Left lung (tissue), 4 donors: ENCODE measurements at regions not wholly inside any gene's neighbourhood (a gene's known extent, or its start where the extent isn't known, plus 50 kb on each side); places are given as distances from the start of the nearest gene placed in this dataset.

ENCODE experiments used
- ATAC-seq: fragments of 200-7000 bp; cut with Tn5 transposase; one replicate; pipeline ENCODE4 v1.9.1; 2020; ENCODE audit warnings: moderate library complexity
- DNase-seq, 4 donors: peaks; one replicate each; pipeline ENCODE4 v3.0.0-alpha.2; 2013 to 2020
- H3K27ac ChIP-seq, 2 donors: fragments of 200-600 bp; sonication (generic) in 1 of 2; one replicate each; pipeline versions ENCODE4 v1.5.0 to v1.8.0; 2020 to 2021
- H3K27me3 ChIP-seq, 2 donors: fragments of 200-600 bp; sonication (generic) in 1 of 2; one replicate each; pipeline versions ENCODE4 v1.5.0 to v1.8.0; 2020 to 2021
- H3K36me3 ChIP-seq, 2 donors: fragments of 200-600 bp; sonication (generic) in 1 of 2; one replicate each; pipeline versions ENCODE4 v1.5.0 to v1.8.0; 2020 to 2021
- H3K4me1 ChIP-seq, 2 donors: fragments of 200-600 bp; one replicate each; pipeline ENCODE4 v1.8.0; 2021
- H3K4me3 ChIP-seq, 2 donors: fragments of 200-600 bp; sonication (generic) in 1 of 2; one replicate each; pipeline versions ENCODE4 v1.5.0 to v1.8.0; 2020 to 2021; ENCODE audit warnings: mild to moderate bottlenecking in 1 of 2
- H3K9me3 ChIP-seq, 2 donors: fragments of 200-600 bp; sonication (generic) in 1 of 2; one replicate each; pipeline versions ENCODE4 v1.5.0 to v1.8.0; 2020 to 2021
- intact Hi-C, 2 donors: fragments of 100-400 bp; cut with DNase I; formaldehyde crosslinking; loops; one replicate each; pipeline versions ENCODE4 v1.11.2 to v1.14.2; 2022
- TF ChIP-seq, protein P1 (sequence below), 2 donors: fragments of 200-600 bp; sonication (generic) in 1 of 2; IDR thresholded peaks; one replicate each; pipeline versions ENCODE4 v1.5.0 to v1.8.0; 2021; ENCODE audit warnings: antibody characterized with exemption in 2 of 2
- donor health status: DM: no; HTN: yes; CAD: no.
- donor health status: DM: no; HTN: no; CAD: no.

DNA sequence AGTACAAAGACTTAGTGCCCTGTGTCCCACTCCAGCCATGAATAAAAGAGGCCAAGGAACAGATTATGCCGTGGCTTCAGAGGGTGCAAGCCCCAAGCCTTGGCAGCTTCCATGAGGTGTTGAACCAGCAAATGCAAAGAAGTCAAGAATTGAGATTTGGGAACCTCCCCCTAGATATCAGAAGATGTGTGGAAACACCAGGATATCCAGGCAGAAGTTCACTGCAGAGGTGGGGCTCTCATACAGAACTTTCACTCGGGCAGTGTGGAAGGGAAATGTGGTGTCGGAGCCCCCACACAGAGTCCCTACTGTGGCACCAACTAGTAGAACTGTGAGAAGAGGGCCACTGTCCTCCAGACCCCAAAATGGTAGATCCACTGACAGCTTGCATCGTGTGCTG, 2421.4 kb downstream of the PCDH9 start:
- Histone ChIP-seq H3K27me3 (no peaks in the 10 kb centered on the region), H3K9me3 (peaks cover 0 to 14% of the 10 kb centered on the region in 2 donors), H3K4me3 (no peak overlapping the region), H3K4me1 (no peaks in the 10 kb centered on the region), H3K36me3 (no peaks in the 10 kb centered on the region), H3K27ac (no peak overlapping the region)
- TF ChIP-seq, protein P1, sequence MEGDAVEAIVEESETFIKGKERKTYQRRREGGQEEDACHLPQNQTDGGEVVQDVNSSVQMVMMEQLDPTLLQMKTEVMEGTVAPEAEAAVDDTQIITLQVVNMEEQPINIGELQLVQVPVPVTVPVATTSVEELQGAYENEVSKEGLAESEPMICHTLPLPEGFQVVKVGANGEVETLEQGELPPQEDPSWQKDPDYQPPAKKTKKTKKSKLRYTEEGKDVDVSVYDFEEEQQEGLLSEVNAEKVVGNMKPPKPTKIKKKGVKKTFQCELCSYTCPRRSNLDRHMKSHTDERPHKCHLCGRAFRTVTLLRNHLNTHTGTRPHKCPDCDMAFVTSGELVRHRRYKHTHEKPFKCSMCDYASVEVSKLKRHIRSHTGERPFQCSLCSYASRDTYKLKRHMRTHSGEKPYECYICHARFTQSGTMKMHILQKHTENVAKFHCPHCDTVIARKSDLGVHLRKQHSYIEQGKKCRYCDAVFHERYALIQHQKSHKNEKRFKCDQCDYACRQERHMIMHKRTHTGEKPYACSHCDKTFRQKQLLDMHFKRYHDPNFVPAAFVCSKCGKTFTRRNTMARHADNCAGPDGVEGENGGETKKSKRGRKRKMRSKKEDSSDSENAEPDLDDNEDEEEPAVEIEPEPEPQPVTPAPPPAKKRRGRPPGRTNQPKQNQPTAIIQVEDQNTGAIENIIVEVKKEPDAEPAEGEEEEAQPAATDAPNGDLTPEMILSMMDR (IDR thresholded peaks at IDR 0.05): no peak
- intact Hi-C loops: no loop called here
- ATAC-seq (no peak), DNase-seq (no peak)

DNA sequence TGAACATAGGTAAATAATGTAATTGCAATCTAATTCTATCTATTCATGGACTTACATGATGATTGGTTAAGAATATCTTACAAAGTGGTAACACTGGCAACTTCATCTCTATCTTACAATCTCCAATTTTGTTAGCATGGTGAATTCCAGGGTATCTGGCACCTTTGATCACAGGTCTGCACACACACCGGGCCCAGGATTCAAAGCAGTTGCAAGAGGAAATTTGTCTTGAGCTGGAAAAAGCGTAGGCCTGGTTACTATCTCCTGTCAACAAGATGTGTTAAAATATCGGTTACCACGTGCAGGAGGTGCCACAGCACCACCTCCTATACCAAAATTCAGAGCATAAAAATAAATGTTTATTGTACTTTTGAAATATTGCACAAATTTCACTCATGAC, 2428.4 kb downstream of the PCDH9 start:
- no peak for DNase-seq
- ATAC-seq: no peak
- no peak overlapping the region for H3K27ac ChIP-seq

DNA sequence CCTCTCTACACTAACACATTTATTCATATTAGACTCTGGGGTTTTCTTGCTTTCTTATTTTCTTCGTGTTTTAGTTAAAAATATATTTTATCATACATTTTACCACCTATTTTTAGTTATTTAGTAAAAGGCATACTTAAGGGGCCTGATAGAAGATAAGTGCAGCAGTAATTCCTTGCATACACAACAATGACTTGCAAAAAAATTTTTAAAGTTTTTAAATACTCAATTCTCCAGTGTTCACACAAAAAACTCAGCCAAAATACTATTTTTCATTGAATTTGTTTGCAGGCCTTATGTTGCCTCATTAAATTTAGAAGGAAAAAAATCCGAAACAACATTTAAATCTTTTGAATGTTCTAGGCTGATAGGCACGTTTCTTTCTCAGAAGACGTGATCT, 2431.7 kb downstream of the PCDH9 start:
- Histone ChIP-seq H3K4me1 (no peaks in the 10 kb centered on the region), H3K36me3 (no peaks in the 10 kb centered on the region), H3K27me3 (no peaks in the 10 kb centered on the region), H3K4me3 (no peak overlapping the region), H3K27ac (no peak overlapping the region), H3K9me3 (no peaks in the 10 kb centered on the region)
- intact Hi-C loops: no loop called here
- DNase-seq (no peak), ATAC-seq (no peak)
- TF ChIP-seq, protein P1 (IDR thresholded peaks at IDR 0.05): no peak

More for the DNA sequence above, 2428.4 kb downstream of the PCDH9 start:
- Histone ChIP-seq H3K9me3 (no peaks in the 10 kb centered on the region), H3K36me3 (no peaks in the 10 kb centered on the region), H3K27me3 (no peaks in the 10 kb centered on the region), H3K4me1 (no peaks in the 10 kb centered on the region), H3K4me3 (no peak overlapping the region)
- intact Hi-C loops: no loop called here
- TF ChIP-seq, protein P1 (IDR thresholded peaks at IDR 0.05): no peak

DNA sequence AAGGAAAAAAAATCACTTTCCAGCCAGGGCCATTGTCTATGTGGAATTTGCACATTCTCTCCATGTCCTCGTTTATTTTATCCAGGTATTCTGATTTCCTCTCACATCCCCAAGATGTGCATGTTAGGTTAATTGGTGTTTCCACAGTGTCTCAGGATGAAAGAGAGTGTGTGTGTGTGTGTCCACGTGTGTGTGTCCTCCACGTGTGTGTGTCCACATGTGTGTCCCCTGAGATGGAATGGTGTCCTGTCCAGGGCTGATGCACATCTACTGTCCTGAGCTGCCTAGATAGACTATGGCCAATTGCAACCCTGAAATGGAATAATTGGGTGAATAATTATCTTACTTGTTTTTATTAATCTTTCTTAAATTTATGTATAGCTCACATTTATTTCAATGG, 2436.5 kb downstream of the PCDH9 start:
- no peaks in the 10 kb centered on the region for H3K27me3 ChIP-seq
- DNase-seq (no peak), ATAC-seq (no peak)
- no peak overlapping the region for H3K27ac ChIP-seq
- H3K4me1 ChIP-seq: no peaks in the 10 kb centered on the region
- intact Hi-C loops: no loop called here
- H3K36me3 ChIP-seq: no peaks in the 10 kb centered on the region
- no peaks in the 10 kb centered on the region for H3K9me3 ChIP-seq
- TF ChIP-seq, protein P1 (IDR thresholded peaks at IDR 0.05): no peak
- H3K4me3 ChIP-seq: no peak overlapping the region

DNA sequence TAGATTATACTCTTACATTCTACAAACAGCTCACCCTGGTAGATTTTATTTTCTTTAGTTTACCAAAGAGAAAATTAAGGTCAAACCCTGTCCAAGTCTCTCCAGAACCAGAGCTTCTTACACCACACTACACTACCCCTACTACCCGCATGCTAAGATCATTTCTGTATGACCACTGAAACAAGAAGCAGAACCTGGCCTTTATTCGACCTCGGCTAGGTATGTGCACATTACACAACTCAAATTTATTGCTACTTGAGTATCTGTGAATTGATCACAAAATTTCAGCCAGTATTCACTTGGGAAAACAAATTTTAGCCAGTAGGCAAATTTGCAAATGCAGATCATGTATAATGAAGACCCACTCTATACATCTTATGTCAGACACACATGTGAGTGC, 2437.0 kb downstream of the PCDH9 start:
- TF ChIP-seq, protein P1 (IDR thresholded peaks at IDR 0.05): no peak
- Histone ChIP-seq H3K27ac (no peak overlapping the region), H3K27me3 (no peaks in the 10 kb centered on the region), H3K9me3 (no peaks in the 10 kb centered on the region), H3K4me1 (no peaks in the 10 kb centered on the region), H3K4me3 (no peak overlapping the region), H3K36me3 (no peaks in the 10 kb centered on the region)
- no peak for DNase-seq
- intact Hi-C loops: no loop called here
- no peak for ATAC-seq
